Endothelial cell of umbilical vein (primary cell): ENCODE measurements at regions not wholly inside any gene's neighbourhood (a gene's known extent, or its start where the extent isn't known, plus 50 kb on each side); places are given as distances from the start of the nearest gene placed in this dataset.

Experiments used
- BruUV-seq: library from RNA; stranded (reverse); fragments of 400-500 nt; replicated peaks from 2 replicates; lab custom pipeline; 2021; lab: Mats Ljungman, UMichigan
- CTCF ChIA-PET: fragments of 300-600, 350-600 bp; sonication (Branson Sonifier 250); formaldehyde crosslinking; loops from one replicate; lab custom pipeline; 2021; ENCODE audit warnings: antibody characterized with exemption, inconsistent platforms; lab: Charles Lee
- POLR2A ChIA-PET: fragments of 300-600, 350-600 bp; sonication (Branson Sonifier 250); formaldehyde crosslinking; loops from one replicate; lab custom pipeline; 2021; ENCODE audit warnings: antibody characterized with exemption, inconsistent platforms; lab: Charles Lee
- DNase-seq: peaks from one replicate; pipeline ENCODE4 v3.0.0-alpha.2; 2011; ENCODE audit warnings: low read depth, low spot score
- FAIRE-seq: peaks from 2 replicates; lab custom pipeline; 2011; peaks lifted over from hg19 to GRCh38; lab: Jason Lieb, UNC
- H2AFZ ChIP-seq: 2 replicates; pipeline ENCODE4 v1.6.0; 2012; ENCODE audit warnings: low read depth, low read length, control low read depth, inconsistent platforms
- H3K27ac ChIP-seq: 2 replicates; pipeline ENCODE4 v1.5.1; 2011; ENCODE audit warnings: low read depth, mild to moderate bottlenecking, control low read depth, low read length, moderate library complexity; ENCODE audit not compliant: insufficient read depth
- H3K27me3 ChIP-seq, 2 experiments: 2 replicates each; pipeline versions ENCODE4 v1.6.0 to v1.6.1; 2011; ENCODE audit warnings: low read length in 2 of 2, mixed read lengths in 1 of 2; ENCODE audit not compliant: control insufficient read depth in 2 of 2, insufficient read depth in 2 of 2
- H3K36me3 ChIP-seq, 2 experiments: 2 replicates in 1 of 2; 3 replicates in 1 of 2; pipeline ENCODE4 v1.5.1; 2011; ENCODE audit warnings: low read length in 2 of 2, mild to moderate bottlenecking in 1 of 2, moderate library complexity in 1 of 2; ENCODE audit not compliant: control insufficient read depth in 2 of 2, insufficient read depth in 2 of 2; ENCODE audit errors: extremely low read depth in 1 of 2
- H3K4me1 ChIP-seq: 3 replicates; pipeline ENCODE4 v1.5.1; 2011; ENCODE audit warnings: mild to moderate bottlenecking, low read length; ENCODE audit not compliant: control insufficient read depth, insufficient read depth; ENCODE audit errors: extremely low read depth
- H3K4me2 ChIP-seq: 2 replicates; pipeline ENCODE4 v1.6.1; 2011; ENCODE audit warnings: low read length, control low read depth, mixed read lengths; ENCODE audit not compliant: insufficient read depth
- H3K4me3 ChIP-seq, 3 experiments: fragments of 200-600 bp in 1 of 3; sonication (generic), shearing (Covaris generic) in 1 of 3; replicated peaks in 1 of 3; 2 replicates each; pipeline ENCODE4 v1.5.1; 2011 to 2016; ENCODE audit warnings: control low read depth in 3 of 3, low read length in 3 of 3, mild to moderate bottlenecking in 2 of 3, inconsistent platforms in 1 of 3, low read depth in 1 of 3, moderate library complexity in 1 of 3; ENCODE audit not compliant: insufficient read depth in 1 of 3
- H3K79me2 ChIP-seq: 2 replicates; pipeline ENCODE4 v1.6.0; 2012; ENCODE audit warnings: low read length, inconsistent platforms; ENCODE audit not compliant: control insufficient read depth, insufficient read depth
- H3K9ac ChIP-seq: replicated peaks from 2 replicates; pipeline ENCODE3; 2011; ENCODE audit warnings: low read length, control low read depth; ENCODE audit not compliant: insufficient read depth; ENCODE audit errors: extremely low read depth
- H3K9me1 ChIP-seq: replicated peaks from 3 replicates; pipeline ENCODE4 v1.6.0; 2011; ENCODE audit warnings: mild to moderate bottlenecking, low read length; ENCODE audit not compliant: control insufficient read depth, insufficient read depth; ENCODE audit errors: extremely low read depth
- H3K9me3 ChIP-seq: replicated peaks from 2 replicates; pipeline ENCODE4 v1.5.1; 2012; ENCODE audit warnings: low read length, inconsistent platforms; ENCODE audit not compliant: control insufficient read depth, insufficient read depth
- H4K20me1 ChIP-seq: replicated peaks from 2 replicates; pipeline ENCODE3; 2011; ENCODE audit warnings: mild to moderate bottlenecking, low read length; ENCODE audit not compliant: control insufficient read depth, insufficient read depth; ENCODE audit errors: extremely low read depth
- CTCF ChIP-seq, 2 donors: IDR thresholded peaks; 1 replicate in 1 of 2; 2 replicates in 1 of 2; pipeline ENCODE4 v1.5.1; 2011; ENCODE audit warnings: low read length in 2 of 2, mild to moderate bottlenecking in 2 of 2, moderate library complexity in 2 of 2, control low read depth in 1 of 2, inconsistent platforms in 1 of 2, low read depth in 1 of 2; ENCODE audit not compliant: insufficient read depth in 1 of 2; ENCODE audit errors: extremely low read depth in 1 of 2
- FOS ChIP-seq: IDR thresholded peaks from 2 replicates; pipeline ENCODE4 v1.6.1; 2011; ENCODE audit warnings: mild to moderate bottlenecking, low read length, moderate library complexity, borderline replicate concordance; ENCODE audit not compliant: insufficient read depth
- JUN ChIP-seq: IDR thresholded peaks from 2 replicates; pipeline ENCODE4 v1.6.1; 2011; ENCODE audit warnings: borderline replicate concordance, low read depth; ENCODE audit not compliant: insufficient read length, insufficient read depth
- MAX ChIP-seq: IDR thresholded peaks from 2 replicates; pipeline ENCODE4 v1.6.1; 2011; ENCODE audit not compliant: insufficient read depth, insufficient read length
- POLR2AphosphoS5 ChIP-seq: IDR thresholded peaks from 2 replicates; pipeline ENCODE4 v1.6.1; 2012; ENCODE audit warnings: low read depth, mild to moderate bottlenecking, control low read depth, low read length, moderate library complexity; ENCODE audit not compliant: insufficient read depth
- dilution Hi-C: fragments of 300-500 bp; cut with MboI; formaldehyde crosslinking; loops from one replicate; pipeline ENCODE4 v1.15.0; 2019; ENCODE audit warnings: low sequenced_read_pairs; ENCODE audit not compliant: extremely low pct_ligation_motif_present
- intact Hi-C: fragments of 100-400 bp; cut with micrococcal nuclease; formaldehyde crosslinking; loops from one replicate; pipeline ENCODE4 v1.10.0; 2022

- H3K9me3 ChIP-seq, result no peaks in the 10 kb centered on the region
- BruUV-seq, result no TSS peak
- POLR2A ChIA-PET, result no interaction called here
- no peaks in the 10 kb centered on the region for H4K20me1 ChIP-seq
- no peak overlapping the region for H3K4me2 ChIP-seq
- H3K79me2 ChIP-seq, result no peaks in the 10 kb centered on the region
- DNase-seq, result no peak
- no peaks in the 10 kb centered on the region for H3K27me3 ChIP-seq
- CTCF ChIA-PET, result no interaction called here
- no peaks in the 10 kb centered on the region for H3K36me3 ChIP-seq
- H3K27ac ChIP-seq, result no peak overlapping the region
- dilution Hi-C loops (no loop called here), intact Hi-C loops (no loop called here)
- TF ChIP-seq MAX (no peak), JUN (no peak), POLR2AphosphoS5 (no peak), FOS (no peak)
- FAIRE-seq, result no peak
- no peak overlapping the region for H3K4me3 ChIP-seq
- H2AFZ ChIP-seq, result no peak overlapping the region
- H3K9ac ChIP-seq, result no peak overlapping the region
- no peaks in the 10 kb centered on the region for H3K9me1 ChIP-seq
- no peaks in the 10 kb centered on the region for H3K4me1 ChIP-seq
Measured at GRCh38 chr9:117825609-117826347, 121.6 kb downstream of the TLR4 start.

DNA sequence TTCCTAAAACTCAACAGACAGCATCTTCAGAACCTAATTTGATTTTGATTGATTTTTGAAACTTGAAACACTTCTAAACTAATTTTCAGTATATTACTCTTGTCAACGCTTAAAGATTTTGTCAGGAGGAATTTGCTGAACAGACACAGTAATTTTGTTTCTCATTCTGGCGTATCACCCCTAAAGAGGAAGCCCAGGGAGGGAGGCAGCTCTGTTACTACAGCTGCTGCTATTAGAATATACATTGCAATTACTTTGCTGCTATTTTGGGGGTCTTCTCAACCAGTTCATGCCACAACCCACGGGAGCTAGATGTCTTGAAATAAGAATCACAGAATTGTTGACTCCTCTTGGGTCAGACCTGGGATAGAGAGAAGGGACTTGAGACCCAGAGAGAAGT, 122.6 kb downstream of the TLR4 start:
- H3K36me3 ChIP-seq, result no peaks in the 10 kb centered on the region
- no peaks in the 10 kb centered on the region for H3K4me1 ChIP-seq
- TF ChIP-seq JUN (no peak), POLR2AphosphoS5 (no peak), CTCF (IDR thresholded peaks at IDR 0.05; ENCODE audit: extremely low read depth in 1 of 2, insufficient read depth in 1 of 2, low read depth in 1 of 2, low read length in 2 of 2) (no peak), MAX (no peak)
- no peak overlapping the region for H3K4me3 ChIP-seq
- intact Hi-C loops, result no loop called here
- H3K9ac ChIP-seq, result no peak overlapping the region
- H3K9me3 ChIP-seq, result no peaks in the 10 kb centered on the region
- dilution Hi-C loops, result no loop called here
- H3K9me1 ChIP-seq, result no peaks in the 10 kb centered on the region
- H3K27me3 ChIP-seq, result no peaks in the 10 kb centered on the region
- FAIRE-seq (no peak), DNase-seq (no peak)
- ChIA-PET CTCF (no interaction called here), POLR2A (no interaction called here)
- H3K79me2 ChIP-seq, result no peaks in the 10 kb centered on the region
- H3K27ac ChIP-seq, result no peak overlapping the region
- BruUV-seq, result no TSS peak
- no peaks in the 10 kb centered on the region for H4K20me1 ChIP-seq
- no peak overlapping the region for H2AFZ ChIP-seq
- H3K4me2 ChIP-seq, result no peak overlapping the region
